ENCODE measurements at regions not wholly inside any gene's neighbourhood (a gene's known extent, or its start where the extent isn't known, plus 50 kb on each side); places are given as distances from the start of the nearest gene placed in this dataset.

DNA sequence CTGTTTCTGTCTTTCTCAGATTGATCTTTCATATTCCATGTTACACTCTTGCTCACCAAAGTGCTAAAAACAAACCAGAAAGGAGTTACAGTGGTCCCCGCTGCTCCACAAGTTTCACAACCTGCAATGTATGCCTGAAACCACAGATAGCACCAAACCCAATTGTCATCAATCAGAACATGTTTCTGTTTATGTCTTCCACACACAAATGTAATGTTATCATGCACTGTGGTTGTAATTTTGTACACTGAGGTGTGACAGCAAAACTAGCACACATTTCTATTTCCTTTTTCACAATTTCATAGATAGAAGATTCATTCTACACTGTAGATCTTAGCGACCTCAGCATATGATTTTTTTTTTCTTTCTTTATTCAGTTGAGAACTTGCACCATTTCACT lies 1045.9 kb upstream of the RAG2 start:
- no peaks in the 10 kb centered on the region for H3K36me3 ChIP-seq
- no peaks in the 10 kb centered on the region for H3K27me3 ChIP-seq
- H3K4me3 ChIP-seq: no peak overlapping the region
- intact Hi-C loops (cut with DNase I; ENCODE audit: low total_unique reads): no loop called here
- H3K27ac ChIP-seq: no peak overlapping the region
- H3K4me1 ChIP-seq: no peaks in the 10 kb centered on the region
- no peaks in the 10 kb centered on the region for H3K9me3 ChIP-seq
- TF ChIP-seq, protein P1, sequence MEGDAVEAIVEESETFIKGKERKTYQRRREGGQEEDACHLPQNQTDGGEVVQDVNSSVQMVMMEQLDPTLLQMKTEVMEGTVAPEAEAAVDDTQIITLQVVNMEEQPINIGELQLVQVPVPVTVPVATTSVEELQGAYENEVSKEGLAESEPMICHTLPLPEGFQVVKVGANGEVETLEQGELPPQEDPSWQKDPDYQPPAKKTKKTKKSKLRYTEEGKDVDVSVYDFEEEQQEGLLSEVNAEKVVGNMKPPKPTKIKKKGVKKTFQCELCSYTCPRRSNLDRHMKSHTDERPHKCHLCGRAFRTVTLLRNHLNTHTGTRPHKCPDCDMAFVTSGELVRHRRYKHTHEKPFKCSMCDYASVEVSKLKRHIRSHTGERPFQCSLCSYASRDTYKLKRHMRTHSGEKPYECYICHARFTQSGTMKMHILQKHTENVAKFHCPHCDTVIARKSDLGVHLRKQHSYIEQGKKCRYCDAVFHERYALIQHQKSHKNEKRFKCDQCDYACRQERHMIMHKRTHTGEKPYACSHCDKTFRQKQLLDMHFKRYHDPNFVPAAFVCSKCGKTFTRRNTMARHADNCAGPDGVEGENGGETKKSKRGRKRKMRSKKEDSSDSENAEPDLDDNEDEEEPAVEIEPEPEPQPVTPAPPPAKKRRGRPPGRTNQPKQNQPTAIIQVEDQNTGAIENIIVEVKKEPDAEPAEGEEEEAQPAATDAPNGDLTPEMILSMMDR (IDR thresholded peaks at IDR 0.05): no peak
- no peak for TF ChIP-seq POLR2A (IDR thresholded peaks at IDR 0.05)
- DNase-seq: no peak

DNA sequence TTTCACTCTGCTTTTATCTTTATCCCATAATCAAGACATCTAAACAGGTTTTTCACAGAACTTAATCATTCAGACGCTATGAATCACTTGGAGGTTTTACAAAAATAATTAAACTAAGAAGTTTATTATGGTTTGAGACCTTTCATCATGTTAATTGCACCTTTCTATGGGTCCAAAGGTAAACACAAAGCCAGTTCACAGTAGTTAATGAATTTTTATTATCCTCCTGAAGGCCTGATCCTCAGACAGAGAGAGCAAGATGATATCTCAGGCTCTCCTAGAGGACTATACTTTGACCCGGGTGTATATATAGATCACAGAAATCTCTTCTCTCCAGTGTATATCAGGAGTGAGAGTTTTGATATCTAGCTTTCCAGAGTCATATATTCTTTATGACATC lies 1044.3 kb upstream of the RAG2 start:
- DNase-seq: no peak
- Histone ChIP-seq H3K36me3 (no peaks in the 10 kb centered on the region), H3K4me1 (no peaks in the 10 kb centered on the region), H3K27me3 (no peaks in the 10 kb centered on the region), H3K4me3 (no peak overlapping the region), H3K27ac (no peak overlapping the region), H3K9me3 (no peaks in the 10 kb centered on the region)
- TF ChIP-seq, protein P1 (IDR thresholded peaks at IDR 0.05): no peak
- no peak for TF ChIP-seq POLR2A (IDR thresholded peaks at IDR 0.05)
- intact Hi-C loops (cut with DNase I; ENCODE audit: low total_unique reads): no loop called here

DNA sequence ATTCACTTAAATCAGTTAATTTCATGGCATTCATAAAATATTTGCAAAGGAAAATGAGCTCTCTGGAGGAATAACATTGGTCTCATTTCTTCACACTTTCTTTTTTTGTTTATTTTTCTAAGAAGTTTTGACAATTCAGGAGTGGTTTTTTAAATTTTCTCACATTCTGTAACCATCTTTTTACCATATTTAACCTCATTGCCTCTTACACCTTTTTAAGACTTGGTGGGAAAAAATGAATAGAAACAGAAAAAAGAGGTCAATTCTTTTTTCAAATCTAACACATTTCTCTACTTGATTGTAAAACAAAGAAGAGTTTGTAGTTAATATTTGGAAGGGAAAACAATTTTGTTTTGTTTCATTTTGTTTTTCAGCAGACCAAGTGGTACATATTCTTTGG lies 1034.7 kb upstream of the RAG2 start:
- Histone ChIP-seq H3K4me3 (no peak overlapping the region), H3K36me3 (no peaks in the 10 kb centered on the region), H3K27me3 (no peaks in the 10 kb centered on the region), H3K27ac (no peak overlapping the region), H3K9me3 (no peaks in the 10 kb centered on the region), H3K4me1 (no peaks in the 10 kb centered on the region)
- DNase-seq: no peak
- TF ChIP-seq, protein P1 (IDR thresholded peaks at IDR 0.05): no peak
- no peak for TF ChIP-seq POLR2A (IDR thresholded peaks at IDR 0.05)
- intact Hi-C loops (cut with DNase I; ENCODE audit: low total_unique reads): no loop called here

DNA sequence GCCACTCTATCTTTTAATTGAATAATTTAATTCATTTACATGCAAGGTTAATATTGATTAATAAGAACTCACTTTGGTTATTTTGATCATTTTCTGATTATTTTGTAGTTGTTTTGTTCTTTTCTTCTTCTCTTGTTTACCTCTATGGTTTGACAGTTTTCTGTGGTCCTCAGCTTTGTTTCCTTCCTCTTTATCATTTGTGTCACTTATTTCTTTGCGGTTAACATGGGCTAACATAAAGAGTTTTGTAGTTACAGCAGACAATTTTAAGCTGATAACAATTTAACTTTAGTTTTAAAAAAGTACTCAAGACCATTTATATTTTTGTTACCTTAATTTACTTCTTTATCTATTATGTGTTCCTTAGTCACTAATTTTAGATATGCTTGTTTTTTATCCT lies 1032.8 kb upstream of the RAG2 start:
- Histone ChIP-seq H3K9me3 (no peaks in the 10 kb centered on the region), H3K4me3 (no peak overlapping the region), H3K27ac (no peak overlapping the region), H3K27me3 (no peaks in the 10 kb centered on the region), H3K4me1 (no peaks in the 10 kb centered on the region), H3K36me3 (no peaks in the 10 kb centered on the region)
- DNase-seq: no peak
- intact Hi-C loops (cut with DNase I; ENCODE audit: low total_unique reads): no loop called here
- TF ChIP-seq POLR2A (IDR thresholded peaks at IDR 0.05): no peak

DNA sequence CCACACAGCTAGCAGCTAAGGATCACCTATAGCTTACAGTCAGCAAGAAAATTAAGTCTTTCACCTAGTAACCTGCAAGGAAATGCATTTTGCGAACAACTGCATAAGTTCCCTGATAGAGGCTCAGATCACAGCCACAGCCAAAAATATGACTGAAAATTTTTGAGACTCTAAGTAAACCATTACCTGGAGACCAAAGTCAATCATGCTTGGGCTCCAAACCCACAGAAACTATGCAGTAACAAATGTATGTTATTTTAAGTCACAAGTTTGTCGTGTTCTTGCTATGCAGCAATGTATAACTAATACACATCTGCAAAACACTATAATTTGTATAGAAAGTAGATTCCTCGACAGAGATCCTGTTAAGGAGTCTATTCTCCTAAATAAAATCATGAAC lies 1025.7 kb upstream of the RAG2 start:
- intact Hi-C loops (cut with DNase I; ENCODE audit: low total_unique reads): no loop called here
- H3K9me3 ChIP-seq: no peaks in the 10 kb centered on the region
- H3K4me3 ChIP-seq: no peak overlapping the region
- H3K27ac ChIP-seq: no peak overlapping the region
- H3K4me1 ChIP-seq: no peaks in the 10 kb centered on the region
- DNase-seq: no peak
- no peaks in the 10 kb centered on the region for H3K36me3 ChIP-seq
- TF ChIP-seq, protein P1 (IDR thresholded peaks at IDR 0.05): no peak
- TF ChIP-seq POLR2A (IDR thresholded peaks at IDR 0.05): no peak
- no peaks in the 10 kb centered on the region for H3K27me3 ChIP-seq

DNA sequence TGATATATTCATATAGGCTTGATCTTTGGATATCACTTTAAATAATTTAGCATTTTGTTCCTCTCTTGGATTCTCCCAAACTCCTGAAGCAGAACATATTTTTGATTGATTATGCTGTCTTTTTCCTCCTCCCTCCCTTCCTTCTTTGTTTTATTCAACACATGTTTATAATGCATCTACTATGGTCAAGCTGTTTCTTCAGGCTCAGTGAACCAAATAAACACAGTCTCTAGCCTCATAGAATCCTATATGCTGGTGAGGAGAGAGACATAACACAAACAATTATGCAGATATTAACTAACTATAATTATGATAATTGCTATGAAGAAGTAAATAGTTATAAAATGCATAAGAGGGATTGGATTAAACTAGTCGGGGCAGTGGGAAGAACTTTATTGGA lies 1023.6 kb upstream of the RAG2 start:
- TF ChIP-seq, protein P1 (IDR thresholded peaks at IDR 0.05): no peak
- TF ChIP-seq POLR2A (IDR thresholded peaks at IDR 0.05): no peak
- intact Hi-C loops (cut with DNase I; ENCODE audit: low total_unique reads): no loop called here
- no peaks in the 10 kb centered on the region for H3K36me3 ChIP-seq

More for the DNA sequence above, 1023.6 kb upstream of the RAG2 start:
- no peaks in the 10 kb centered on the region for H3K4me1 ChIP-seq
- no peak for DNase-seq
- H3K27ac ChIP-seq: no peak overlapping the region
- H3K27me3 ChIP-seq: no peaks in the 10 kb centered on the region
- no peak overlapping the region for H3K4me3 ChIP-seq
- H3K9me3 ChIP-seq: no peaks in the 10 kb centered on the region

All from uterus (tissue), 3 donors.